H1 (cell line): ENCODE measurements at regions not wholly inside any gene's neighbourhood (a gene's known extent, or its start where the extent isn't known, plus 50 kb on each side); places are given as distances from the start of the nearest gene placed in this dataset.

Source experiments
- NRF1 ChIP-seq: IDR thresholded peaks from 2 replicates; pipeline ENCODE4 v1.6.1; 2011; ENCODE audit warnings: mild to moderate bottlenecking, low read depth, low read length, improper control_type of control experiment
- RFX5 ChIP-seq: IDR thresholded peaks from 2 replicates; pipeline ENCODE4 v1.6.1; 2011; ENCODE audit warnings: low read depth, low read length, improper control_type of control experiment, borderline replicate concordance
- RNF2 ChIP-seq: fragments of 200-900, 300-1000 bp; sonication (generic); IDR thresholded peaks from 2 replicates; pipeline ENCODE4 v1.7.1; 2016; ENCODE audit warnings: borderline replicate concordance, low read depth, mild to moderate bottlenecking, antibody characterized with exemption, low read length; ENCODE audit not compliant: poor library complexity, severe bottlenecking; ENCODE audit errors: missing control alignments
- TF ChIP-seq, protein P1 (sequence below): IDR thresholded peaks from 2 replicates; pipeline ENCODE4 v1.6.1; 2012; ENCODE audit warnings: inconsistent platforms

DNA sequence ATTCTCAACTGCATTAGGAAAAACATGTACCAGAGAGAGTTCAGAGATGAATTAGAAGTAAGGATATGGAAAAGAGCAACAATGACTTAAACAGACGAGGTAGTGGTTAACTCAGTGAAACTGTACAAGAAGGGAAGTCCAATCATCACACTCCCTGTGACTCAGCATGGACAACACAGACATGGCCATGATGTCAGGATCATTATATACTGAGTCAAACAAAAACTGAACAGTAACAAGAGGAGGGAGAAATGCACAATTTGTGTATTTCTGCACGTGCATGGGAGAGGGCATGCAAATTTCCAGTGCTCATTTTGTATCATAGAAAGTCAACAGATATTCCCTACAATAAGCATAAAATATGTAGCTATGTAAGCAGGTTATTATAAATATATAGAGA is 1037.8 kb downstream of the BCL11B start:
- no peak for TF ChIP-seq RFX5
- TF ChIP-seq, protein P1, sequence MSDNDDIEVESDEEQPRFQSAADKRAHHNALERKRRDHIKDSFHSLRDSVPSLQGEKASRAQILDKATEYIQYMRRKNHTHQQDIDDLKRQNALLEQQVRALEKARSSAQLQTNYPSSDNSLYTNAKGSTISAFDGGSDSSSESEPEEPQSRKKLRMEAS = no peak
- TF ChIP-seq RNF2 = no peak
- no peak for TF ChIP-seq NRF1
